Esophagus mucosa (tissue), 1 donor: ENCODE measurements at regions not wholly inside any gene's neighbourhood (a gene's known extent, or its start where the extent isn't known, plus 50 kb on each side); places are given as distances from the start of the nearest gene placed in this dataset.

Source experiments
- ATAC-seq: fragments of 200-7000 bp; cut with Tn5 transposase; one replicate; pipeline ENCODE4 v1.9.1; 2020
- donor health status: DM: yes; HTN: yes; CAD: no.

GRCh38 chr11:79925570-79925969, 484.7 kb upstream of the TENM4 start:
- ATAC-seq: no peak

GRCh38 chr11:79922641-79923040, 481.8 kb upstream of the TENM4 start:
- ATAC-seq: no peak

GRCh38 chr11:79920480-79920879, 479.6 kb upstream of the TENM4 start:
- no peak for ATAC-seq

- ATAC-seq: no peak
Observed at GRCh38 chr11:79919350-79919749, 478.5 kb upstream of the TENM4 start.

- no peak for ATAC-seq
Observed at GRCh38 chr11:79918846-79919245, 478.0 kb upstream of the TENM4 start.

- no peak for ATAC-seq
Observed at GRCh38 chr11:79906164-79906563, 465.3 kb upstream of the TENM4 start.

- peak; percentile 64 for ATAC-seq
Observed at GRCh38 chr11:79902493-79902892, 461.7 kb upstream of the TENM4 start.

- ATAC-seq: no peak
Observed at GRCh38 chr11:79897896-79898295, 457.1 kb upstream of the TENM4 start.

- ATAC-seq: peak; percentile 44
Observed at GRCh38 chr11:79896258-79896657, 455.4 kb upstream of the TENM4 start.

GRCh38 chr11:79894111-79894510, 453.3 kb upstream of the TENM4 start:
- ATAC-seq: no peak

- no peak for ATAC-seq
Observed at GRCh38 chr11:79890272-79890671, 449.4 kb upstream of the TENM4 start.

GRCh38 chr11:79864882-79865281, 424.1 kb upstream of the TENM4 start:
- no peak for ATAC-seq

GRCh38 chr11:79860336-79860735, 419.5 kb upstream of the TENM4 start:
- ATAC-seq: no peak

GRCh38 chr11:79857377-79858214, 416.8 kb upstream of the TENM4 start:
- no peak for ATAC-seq

- no peak for ATAC-seq
Observed at GRCh38 chr11:79852176-79852575, 411.3 kb upstream of the TENM4 start.

- ATAC-seq: no peak
Observed at GRCh38 chr11:79845002-79845709, 404.3 kb upstream of the TENM4 start.

- ATAC-seq: no peak
Observed at GRCh38 chr11:79834015-79834414, 393.2 kb upstream of the TENM4 start.

- ATAC-seq: no peak
Observed at GRCh38 chr11:79830446-79830845, 389.6 kb upstream of the TENM4 start.

- no peak for ATAC-seq
Observed at GRCh38 chr11:79829891-79830290, 389.1 kb upstream of the TENM4 start.

- ATAC-seq: no peak
Observed at GRCh38 chr11:79822766-79823165, 381.9 kb upstream of the TENM4 start.

GRCh38 chr11:79813551-79813950, 372.7 kb upstream of the TENM4 start:
- ATAC-seq: no peak

GRCh38 chr11:79809487-79809886, 368.7 kb upstream of the TENM4 start:
- ATAC-seq: no peak

- ATAC-seq: peak; percentile 32
Observed at GRCh38 chr11:79807506-79807905, 366.7 kb upstream of the TENM4 start.

GRCh38 chr11:79796704-79797103, 355.9 kb upstream of the TENM4 start:
- no peak for ATAC-seq
